Astrocyte of the spinal cord (primary cell): ENCODE measurements at regions not wholly inside any gene's neighbourhood (a gene's known extent, or its start where the extent isn't known, plus 50 kb on each side); places are given as distances from the start of the nearest gene placed in this dataset.
A peak's percentile ranks its signal among the peaks of the same experiment; 100 is the strongest.

ENCODE experiments used
- DNase-seq: peaks from one replicate; pipeline ENCODE4 v3.0.0; 2011; ENCODE audit warnings: low read depth, low spot score
- H3K4me3 ChIP-seq: 2 replicates; pipeline ENCODE4 v1.5.1; 2011; ENCODE audit warnings: low read depth, mild to moderate bottlenecking, low read length, moderate library complexity
- CTCF ChIP-seq: IDR thresholded peaks from 2 replicates; pipeline ENCODE4 v1.5.1; 2012; ENCODE audit warnings: low read depth, mild to moderate bottlenecking, low read length, inconsistent platforms
- in situ Hi-C: cut with HindIII; loops from 2 replicates; pipeline ENCODE4 v1.10.0; 2017; ENCODE audit warnings: low sequenced_read_pairs

- DNase-seq = no peak
- H3K4me3 ChIP-seq = no peak overlapping the region
- no peak for TF ChIP-seq CTCF
- in situ Hi-C loops = no loop called here
Observed at GRCh38 chr15:79193103-79193502, 89.4 kb upstream of the ANKRD34C start.

DNA sequence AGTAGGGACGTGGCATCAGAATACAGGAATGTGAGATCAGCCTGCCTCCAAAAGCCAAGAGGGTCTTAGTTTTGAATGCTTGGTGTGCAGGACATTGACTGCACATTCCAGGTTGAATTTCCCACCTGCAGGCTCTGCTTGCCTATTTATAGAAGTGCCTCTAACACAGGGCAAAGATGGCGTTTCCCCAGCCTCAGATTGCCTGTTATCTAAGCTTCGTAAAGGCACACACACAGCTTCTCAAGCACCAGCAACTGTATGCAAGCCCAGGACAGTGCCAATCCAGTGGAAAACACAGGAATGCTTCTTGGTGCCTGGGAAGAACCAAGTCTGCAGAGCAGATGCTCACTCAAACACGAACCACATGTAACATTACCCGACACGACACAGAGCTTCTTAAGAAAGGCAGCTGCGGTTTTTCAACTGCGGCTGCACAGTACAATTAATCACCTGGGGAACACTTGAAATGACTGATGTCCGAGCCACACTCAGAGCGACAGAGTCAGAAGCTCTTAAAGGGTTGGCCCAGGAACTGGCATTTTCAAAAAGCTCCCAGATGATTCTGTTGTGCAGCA, 90.0 kb upstream of the ANKRD34C start:
- no peak for DNase-seq
- no peak for TF ChIP-seq CTCF
- no peak overlapping the region for H3K4me3 ChIP-seq
- in situ Hi-C loops = no loop called here

- TF ChIP-seq CTCF = no peak
- no peak overlapping the region for H3K4me3 ChIP-seq
- in situ Hi-C loops = no loop called here
- DNase-seq = no peak
Observed at GRCh38 chr15:79190093-79190492, 92.4 kb upstream of the ANKRD34C start.

DNA sequence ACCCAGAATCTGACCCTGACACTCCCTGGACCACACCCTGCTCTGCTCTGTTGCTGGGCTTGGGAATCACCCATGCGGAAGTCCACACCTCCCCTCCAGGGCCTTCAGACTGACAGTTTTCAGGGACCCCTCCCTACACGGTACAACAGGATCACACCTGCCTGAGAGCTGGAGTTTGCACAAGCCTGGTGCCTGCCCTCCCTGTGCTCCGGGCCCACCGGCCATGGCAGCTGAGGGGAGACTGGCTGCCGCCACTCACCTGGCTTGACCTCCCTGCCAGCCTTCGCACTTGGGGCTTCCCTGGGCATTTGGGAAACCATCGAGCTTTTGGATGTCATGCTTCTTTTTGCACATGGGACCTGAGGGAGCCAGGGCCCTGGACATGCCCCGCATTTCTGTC, 95.9 kb upstream of the ANKRD34C start:
- TF ChIP-seq CTCF = no peak
- no peak overlapping the region for H3K4me3 ChIP-seq
- in situ Hi-C loops = no loop called here
- no peak for DNase-seq

GRCh38 chr15:79185199-79185598, 94.6 kb upstream of the RASGRF1 start:
- H3K4me3 ChIP-seq = no peak overlapping the region
- in situ Hi-C loops = no loop called here
- DNase-seq = no peak
- peak; percentile 44 for TF ChIP-seq CTCF

DNA sequence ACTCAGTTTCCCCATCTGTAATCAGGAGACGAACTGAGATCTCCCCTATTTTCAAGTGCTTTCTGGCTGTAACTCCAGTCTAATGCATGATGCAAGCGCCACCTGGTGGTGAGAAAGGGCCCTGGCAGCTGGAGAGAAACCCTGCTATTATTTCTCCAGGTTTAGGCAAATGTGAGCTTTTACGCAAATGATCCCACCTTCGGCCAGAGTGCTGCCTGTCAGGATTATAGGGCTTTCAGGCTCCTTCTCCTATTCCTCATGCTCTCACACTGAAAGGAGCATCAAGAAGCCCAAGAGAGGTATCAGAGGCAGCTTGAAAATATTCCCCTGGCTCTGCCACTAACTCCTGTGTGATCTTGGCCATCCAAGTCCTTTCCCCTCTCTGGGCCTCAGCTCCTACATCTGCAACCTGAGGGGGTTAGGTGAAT, 93.9 kb upstream of the RASGRF1 start:
- peak; percentile 98 for TF ChIP-seq CTCF
- in situ Hi-C loops = no loop called here
- peak; percentile 62 for DNase-seq
- no peak overlapping the region for H3K4me3 ChIP-seq

GRCh38 chr15:79180318-79180717, 89.7 kb upstream of the RASGRF1 start:
- in situ Hi-C loops = no loop called here
- DNase-seq = no peak
- H3K4me3 ChIP-seq = no peak overlapping the region
- no peak for TF ChIP-seq CTCF
